ENCODE measurements at regions not wholly inside any gene's neighbourhood (a gene's known extent, or its start where the extent isn't known, plus 50 kb on each side); places are given as distances from the start of the nearest gene placed in this dataset.
A peak's percentile ranks its signal among the peaks of the same experiment; 100 is the strongest.

DNA sequence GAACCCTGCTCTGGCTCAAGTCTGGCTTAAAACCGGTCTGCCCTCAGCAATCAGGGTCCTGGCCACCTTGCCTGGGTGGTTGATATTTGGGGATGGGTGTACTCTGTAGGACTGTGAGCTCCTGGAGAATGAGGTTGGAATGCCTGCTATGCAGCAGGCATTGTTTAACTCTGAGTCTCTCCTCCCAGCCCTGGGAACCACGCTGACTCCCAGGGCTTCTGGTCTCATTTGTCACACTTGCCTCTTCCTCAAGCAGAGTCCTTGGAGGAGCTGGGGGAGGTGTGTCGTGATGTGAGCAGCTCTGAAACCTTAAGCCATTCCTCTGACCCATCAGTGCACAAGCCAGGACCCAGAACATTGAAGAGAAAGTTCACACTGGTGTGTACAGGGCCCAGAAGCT lies 340.1 kb downstream of the MN1 start:
- H3K27me3 ChIP-seq (ENCODE audit: control insufficient read depth in 1 of 2, insufficient read depth in 2 of 2, low read length in 2 of 2): peaks cover 0 to 3% of the 10 kb centered on the region in 2 donors

DNA sequence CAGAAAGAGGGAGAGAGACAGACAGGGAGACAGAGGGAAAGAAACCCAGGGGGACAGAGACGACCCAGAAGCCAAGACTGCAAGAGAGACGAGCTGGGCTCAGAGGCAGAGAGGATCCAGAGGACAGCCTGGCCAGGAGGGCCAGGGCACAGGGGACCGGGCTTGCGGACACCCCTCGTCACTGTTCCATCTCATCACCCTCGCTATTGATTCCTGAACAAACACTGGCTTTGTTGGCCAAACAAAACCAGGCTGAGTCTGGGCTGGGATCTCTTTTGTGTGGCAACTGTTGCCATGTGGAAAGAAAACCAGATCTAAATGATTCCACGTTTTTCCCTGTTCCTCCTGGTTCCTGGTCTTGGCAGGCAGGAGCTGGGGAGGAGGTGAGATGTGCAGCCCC lies 339.4 kb downstream of the MN1 start:
- Histone ChIP-seq H3K9me3 (ENCODE audit: control insufficient read depth in 2 of 2, low read length in 2 of 2) (peaks cover 3 to 11% of the 10 kb centered on the region in 2 donors), H3K36me3 (ENCODE audit: control insufficient read depth in 2 of 2, insufficient read depth in 2 of 2, low read length in 2 of 2) (no peaks in the 10 kb centered on the region), H3K4me1 (ENCODE audit: control insufficient read depth, insufficient read depth, low read length) (peaks cover 11% of the 10 kb centered on the region), H3K9ac (ENCODE audit: low read length in 2 of 2) (no peak overlapping the region), H3K27me3 (ENCODE audit: control insufficient read depth in 1 of 2, insufficient read depth in 2 of 2, low read length in 2 of 2) (peaks cover 0 to 3% of the 10 kb centered on the region in 2 donors), H3K4me3 (ENCODE audit: low read length in 2 of 2) (no peak overlapping the region), H3K27ac (ENCODE audit: low read length) (no peak overlapping the region)

More for the DNA sequence above, 340.1 kb downstream of the MN1 start:
- Histone ChIP-seq H3K9ac (ENCODE audit: low read length in 2 of 2) (no peak overlapping the region), H3K4me3 (ENCODE audit: low read length in 2 of 2) (no peak overlapping the region), H3K27ac (ENCODE audit: low read length) (no peak overlapping the region), H3K4me1 (ENCODE audit: control insufficient read depth, insufficient read depth, low read length) (peaks cover 10% of the 10 kb centered on the region), H3K36me3 (ENCODE audit: control insufficient read depth in 2 of 2, insufficient read depth in 2 of 2, low read length in 2 of 2) (no peaks in the 10 kb centered on the region), H3K9me3 (ENCODE audit: control insufficient read depth in 2 of 2, low read length in 2 of 2) (peaks cover 3 to 11% of the 10 kb centered on the region in 2 donors)

DNA sequence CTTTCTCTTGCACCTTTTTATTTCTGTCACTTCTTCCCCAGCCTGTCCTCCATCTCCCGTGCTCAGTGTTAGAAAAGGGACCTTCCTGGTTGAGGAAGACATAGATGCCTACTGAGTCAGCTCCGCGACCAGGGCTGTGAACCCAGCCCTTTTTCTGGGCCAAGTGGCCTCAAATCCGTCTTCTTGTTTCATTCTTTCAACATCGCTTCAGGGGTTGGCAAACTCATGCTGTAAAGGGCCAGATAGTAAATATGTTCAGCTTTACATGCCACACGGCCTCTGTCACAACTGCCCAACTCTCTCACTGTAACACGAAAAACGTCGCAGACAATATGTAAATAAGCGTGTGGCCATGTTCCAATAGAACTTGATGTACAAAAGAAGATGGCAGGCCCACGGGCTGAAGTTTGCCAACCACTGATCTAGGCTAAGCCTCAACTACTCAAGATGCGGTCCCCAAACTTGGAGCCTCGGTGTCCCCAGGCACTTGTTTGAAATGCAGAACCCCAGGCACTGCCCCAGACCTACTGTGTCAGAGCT lies 338.4 kb downstream of the MN1 start:
- H3K27ac ChIP-seq (ENCODE audit: low read length): no peak overlapping the region
- peaks cover 0 to 6% of the 10 kb centered on the region in 2 donors for H3K27me3 ChIP-seq (ENCODE audit: control insufficient read depth in 1 of 2, insufficient read depth in 2 of 2, low read length in 2 of 2)
- H3K9ac ChIP-seq (ENCODE audit: low read length in 2 of 2): no peak overlapping the region
- no peak overlapping the region for H3K4me3 ChIP-seq (ENCODE audit: low read length in 2 of 2)
- peaks cover 3 to 11% of the 10 kb centered on the region in 2 donors for H3K9me3 ChIP-seq (ENCODE audit: control insufficient read depth in 2 of 2, low read length in 2 of 2)
- no peaks in the 10 kb centered on the region for H3K36me3 ChIP-seq (ENCODE audit: control insufficient read depth in 2 of 2, insufficient read depth in 2 of 2, low read length in 2 of 2)
- H3K4me1 ChIP-seq (ENCODE audit: control insufficient read depth, insufficient read depth, low read length): peaks cover 13% of the 10 kb centered on the region

DNA sequence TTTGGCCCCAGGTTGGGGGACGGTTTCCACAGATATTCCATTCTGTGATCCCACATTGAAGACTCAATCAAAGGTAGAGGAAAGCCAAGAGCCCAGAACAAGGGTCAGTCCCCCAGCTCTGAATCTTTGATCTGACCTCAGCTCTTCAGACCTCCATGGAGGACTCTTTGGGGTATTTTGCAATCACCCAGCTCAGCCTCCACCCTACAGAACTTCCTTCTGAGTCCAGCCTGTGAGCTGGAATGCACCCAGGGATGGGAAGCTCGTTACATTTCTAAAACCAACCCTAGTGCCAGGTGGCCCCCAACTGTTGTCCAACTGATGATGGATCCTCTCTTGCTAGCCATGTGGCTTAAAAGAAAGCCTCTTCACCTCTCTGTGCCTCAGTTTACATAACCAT lies 335.3 kb downstream of the MN1 start:
- Histone ChIP-seq H3K4me3 (ENCODE audit: low read length in 2 of 2) (no peak overlapping the region), H3K27me3 (ENCODE audit: control insufficient read depth in 1 of 2, insufficient read depth in 2 of 2, low read length in 2 of 2) (peaks cover 0 to 5% of the 10 kb centered on the region in 2 donors), H3K4me1 (ENCODE audit: control insufficient read depth, insufficient read depth, low read length) (peaks cover 17% of the 10 kb centered on the region), H3K9me3 (ENCODE audit: control insufficient read depth in 2 of 2, low read length in 2 of 2) (peaks cover 3 to 9% of the 10 kb centered on the region in 2 donors), H3K9ac (ENCODE audit: low read length in 2 of 2) (no peak overlapping the region), H3K27ac (ENCODE audit: low read length) (no peak overlapping the region), H3K36me3 (ENCODE audit: control insufficient read depth in 2 of 2, insufficient read depth in 2 of 2, low read length in 2 of 2) (no peaks in the 10 kb centered on the region)

DNA sequence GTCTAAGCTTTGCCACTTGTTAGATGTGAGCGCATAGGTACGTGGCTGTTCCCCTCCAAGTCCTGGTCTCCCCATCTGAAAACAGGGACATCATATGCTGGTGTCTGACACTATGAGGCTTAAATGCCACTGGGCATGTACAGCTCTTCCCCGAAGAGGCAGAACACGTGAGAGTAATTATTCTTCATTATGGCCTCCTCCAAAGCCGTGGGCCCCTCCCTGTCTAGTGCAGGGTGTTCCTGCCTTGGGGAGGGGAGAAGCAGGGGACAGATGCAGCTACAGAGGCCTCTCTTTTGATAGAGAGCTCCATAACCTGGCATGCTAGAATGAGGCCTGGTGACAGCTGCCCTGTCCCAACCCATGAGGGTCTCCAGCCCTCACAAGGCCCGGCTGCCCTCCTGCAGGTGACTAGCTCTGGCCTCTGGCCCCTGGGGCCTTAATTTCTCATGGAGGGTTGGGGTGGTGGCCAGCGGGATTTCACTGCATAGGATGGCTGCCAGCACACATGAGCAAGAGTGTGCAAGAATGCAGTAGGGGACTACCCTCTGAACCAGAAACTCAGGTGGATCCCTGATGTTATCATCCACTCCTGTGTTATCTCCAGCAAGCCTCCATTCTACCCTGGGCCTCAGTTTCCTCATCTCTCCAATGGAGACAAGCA lies 334.6 kb downstream of the MN1 start:
- no peaks in the 10 kb centered on the region for H3K36me3 ChIP-seq (ENCODE audit: control insufficient read depth in 2 of 2, insufficient read depth in 2 of 2, low read length in 2 of 2)
- H3K9ac ChIP-seq (ENCODE audit: low read length in 2 of 2): no peak overlapping the region
- H3K27ac ChIP-seq (ENCODE audit: low read length): peak overlapping the region; percentile 41
- H3K27me3 ChIP-seq (ENCODE audit: control insufficient read depth in 1 of 2, insufficient read depth in 2 of 2, low read length in 2 of 2): peaks cover 0 to 5% of the 10 kb centered on the region in 2 donors
- peaks cover 12% of the 10 kb centered on the region for H3K4me1 ChIP-seq (ENCODE audit: control insufficient read depth, insufficient read depth, low read length)
- H3K4me3 ChIP-seq (ENCODE audit: low read length in 2 of 2): no peak overlapping the region
- H3K9me3 ChIP-seq (ENCODE audit: control insufficient read depth in 2 of 2, low read length in 2 of 2): peaks cover 3 to 9% of the 10 kb centered on the region in 2 donors

DNA sequence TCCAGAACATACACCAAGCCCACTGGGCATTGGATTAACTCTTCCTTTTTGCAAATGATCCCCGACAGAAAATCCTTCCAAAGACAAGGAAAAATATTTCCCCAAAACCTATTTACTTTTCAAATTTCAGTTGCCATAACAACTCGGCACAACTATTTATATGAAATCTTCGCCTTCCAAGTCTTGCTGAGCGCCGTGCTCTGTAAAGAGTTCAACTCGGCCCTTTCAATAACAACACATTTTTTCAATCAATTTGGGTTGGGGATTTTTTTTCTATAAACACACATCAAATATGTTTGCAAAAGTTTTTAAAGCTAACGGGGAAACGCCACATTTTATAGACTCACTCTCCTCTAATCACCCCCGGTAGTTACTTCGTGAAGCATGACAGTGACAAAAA lies 333.8 kb downstream of the MN1 start:
- Histone ChIP-seq H3K4me3 (ENCODE audit: low read length in 2 of 2) (no peak overlapping the region), H3K9ac (ENCODE audit: low read length in 2 of 2) (no peak overlapping the region), H3K27me3 (ENCODE audit: control insufficient read depth in 1 of 2, insufficient read depth in 2 of 2, low read length in 2 of 2) (peaks cover 0 to 5% of the 10 kb centered on the region in 2 donors), H3K4me1 (ENCODE audit: control insufficient read depth, insufficient read depth, low read length) (peaks cover 12% of the 10 kb centered on the region), H3K36me3 (ENCODE audit: control insufficient read depth in 2 of 2, insufficient read depth in 2 of 2, low read length in 2 of 2) (no peaks in the 10 kb centered on the region), H3K9me3 (ENCODE audit: control insufficient read depth in 2 of 2, low read length in 2 of 2) (peaks cover 3 to 9% of the 10 kb centered on the region in 2 donors), H3K27ac (ENCODE audit: low read length) (peak overlapping the region; percentile 41)

DNA sequence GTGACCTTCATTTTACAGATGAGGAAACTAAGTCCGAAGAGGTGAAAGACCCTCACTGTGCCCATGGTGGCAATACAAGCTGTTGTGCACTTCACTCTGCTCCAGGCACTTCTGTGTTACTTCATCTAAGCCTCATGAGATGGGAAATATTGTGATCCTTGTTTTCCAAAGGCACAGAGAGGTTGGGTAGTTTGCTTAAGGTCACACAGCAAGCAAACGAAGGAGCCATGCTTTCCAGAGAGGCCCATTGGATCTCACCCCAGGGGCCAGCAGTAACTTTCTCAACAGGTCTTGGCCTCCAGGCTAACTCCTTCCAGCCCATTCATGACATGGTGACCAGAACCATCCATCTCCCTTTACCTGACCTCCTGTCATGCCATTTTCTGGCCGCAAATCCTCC lies 332.8 kb downstream of the MN1 start:
- Histone ChIP-seq H3K4me1 (ENCODE audit: control insufficient read depth, insufficient read depth, low read length) (peaks cover 12% of the 10 kb centered on the region), H3K9ac (ENCODE audit: low read length in 2 of 2) (no peak overlapping the region), H3K4me3 (ENCODE audit: low read length in 2 of 2) (no peak overlapping the region), H3K36me3 (ENCODE audit: control insufficient read depth in 2 of 2, insufficient read depth in 2 of 2, low read length in 2 of 2) (no peaks in the 10 kb centered on the region), H3K27me3 (ENCODE audit: control insufficient read depth in 1 of 2, insufficient read depth in 2 of 2, low read length in 2 of 2) (peaks cover 0 to 5% of the 10 kb centered on the region in 2 donors), H3K9me3 (ENCODE audit: control insufficient read depth in 2 of 2, low read length in 2 of 2) (peaks cover 1 to 3% of the 10 kb centered on the region in 2 donors), H3K27ac (ENCODE audit: low read length) (no peak overlapping the region)

DNA sequence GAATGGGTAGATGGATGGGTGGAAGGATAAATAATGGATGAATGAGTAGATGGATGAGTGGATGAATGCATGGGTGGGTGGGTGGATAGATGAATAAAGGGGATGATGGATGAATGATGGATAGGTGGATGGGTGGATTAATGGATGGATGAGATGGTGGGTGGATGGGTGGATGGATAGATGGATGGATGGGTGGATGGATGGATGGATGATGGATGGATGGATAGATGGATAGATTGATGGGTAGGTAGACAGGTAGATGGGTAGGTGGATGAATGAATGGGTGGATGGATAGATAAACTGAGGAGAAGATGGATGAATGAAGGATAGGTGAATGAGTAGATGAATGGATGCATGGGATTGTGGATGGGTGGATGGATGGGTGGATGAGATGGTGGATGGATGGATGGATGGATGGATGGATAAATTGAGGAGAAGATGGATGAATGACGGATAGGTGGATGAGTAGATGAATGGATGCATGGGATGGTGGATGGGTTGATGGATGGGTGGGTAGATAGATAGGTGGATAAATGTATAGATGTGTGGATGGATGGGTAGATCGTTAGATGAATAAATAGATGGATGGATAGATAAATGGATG lies 331.3 kb downstream of the MN1 start:
- H3K4me3 ChIP-seq (ENCODE audit: low read length in 2 of 2): no peak overlapping the region
- no peaks in the 10 kb centered on the region for H3K36me3 ChIP-seq (ENCODE audit: control insufficient read depth in 2 of 2, insufficient read depth in 2 of 2, low read length in 2 of 2)
- no peak overlapping the region for H3K9ac ChIP-seq (ENCODE audit: low read length in 2 of 2)

DNA sequence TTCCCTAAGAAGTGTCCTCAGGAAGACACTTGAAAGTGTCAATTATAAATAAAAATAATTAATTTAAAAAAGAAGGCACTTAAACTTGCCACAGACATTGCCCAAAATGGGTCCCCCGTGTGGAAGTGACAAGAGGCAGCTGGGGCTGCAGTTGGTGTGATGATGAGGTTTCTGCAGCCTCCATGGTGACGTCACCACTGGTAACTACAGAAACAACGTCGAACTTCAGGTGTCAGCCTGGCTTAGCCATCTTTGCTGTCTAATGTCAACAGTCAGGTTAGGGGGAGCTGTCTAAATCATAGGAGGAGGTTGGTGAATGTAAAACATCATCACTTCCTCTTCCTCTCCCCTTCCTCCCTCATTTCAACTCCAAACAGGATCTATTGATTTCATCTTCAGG lies 328.6 kb downstream of the MN1 start:
- Histone ChIP-seq H3K9ac (ENCODE audit: low read length in 2 of 2) (no peak overlapping the region), H3K36me3 (ENCODE audit: control insufficient read depth in 2 of 2, insufficient read depth in 2 of 2, low read length in 2 of 2) (no peaks in the 10 kb centered on the region)

More for the DNA sequence above, 331.3 kb downstream of the MN1 start:
- no peaks in the 10 kb centered on the region for H3K9me3 ChIP-seq (ENCODE audit: control insufficient read depth in 2 of 2, low read length in 2 of 2)
- peaks cover 0 to 5% of the 10 kb centered on the region in 2 donors for H3K27me3 ChIP-seq (ENCODE audit: control insufficient read depth in 1 of 2, insufficient read depth in 2 of 2, low read length in 2 of 2)
- no peak overlapping the region for H3K27ac ChIP-seq (ENCODE audit: low read length)
- peaks cover 12% of the 10 kb centered on the region for H3K4me1 ChIP-seq (ENCODE audit: control insufficient read depth, insufficient read depth, low read length)

DNA sequence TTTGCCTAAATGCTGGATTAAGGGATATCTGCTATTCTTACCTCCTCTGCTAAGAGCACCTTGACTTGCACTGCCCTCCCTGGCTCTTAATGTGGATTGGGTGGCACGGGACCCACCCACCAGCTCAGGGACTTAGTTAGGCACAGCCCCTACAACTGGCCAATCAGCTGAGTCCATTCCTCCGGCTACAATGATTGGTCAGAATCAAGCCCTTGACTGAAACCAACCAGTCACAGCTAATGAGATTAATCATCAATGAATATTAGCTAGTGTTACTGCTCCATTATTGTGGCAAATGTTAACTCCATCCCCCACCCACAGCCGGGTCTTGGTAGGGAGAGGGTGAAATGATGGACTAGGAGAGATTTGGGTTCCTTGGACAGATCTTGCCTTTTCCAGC lies 328.0 kb downstream of the MN1 start:
- Histone ChIP-seq H3K36me3 (ENCODE audit: control insufficient read depth in 2 of 2, insufficient read depth in 2 of 2, low read length in 2 of 2) (no peaks in the 10 kb centered on the region), H3K4me1 (ENCODE audit: control insufficient read depth, insufficient read depth, low read length) (peaks cover 4% of the 10 kb centered on the region), H3K27ac (ENCODE audit: low read length) (no peak overlapping the region), H3K27me3 (ENCODE audit: control insufficient read depth in 1 of 2, insufficient read depth in 2 of 2, low read length in 2 of 2) (peaks cover 0 to 5% of the 10 kb centered on the region in 2 donors), H3K4me3 (ENCODE audit: low read length in 2 of 2) (no peak overlapping the region), H3K9me3 (ENCODE audit: control insufficient read depth in 2 of 2, low read length in 2 of 2) (no peaks in the 10 kb centered on the region), H3K9ac (ENCODE audit: low read length in 2 of 2) (no peak overlapping the region)

More for the DNA sequence above, 328.6 kb downstream of the MN1 start:
- no peaks in the 10 kb centered on the region for H3K9me3 ChIP-seq (ENCODE audit: control insufficient read depth in 2 of 2, low read length in 2 of 2)
- H3K27me3 ChIP-seq (ENCODE audit: control insufficient read depth in 1 of 2, insufficient read depth in 2 of 2, low read length in 2 of 2): peaks cover 0 to 5% of the 10 kb centered on the region in 2 donors
- H3K4me3 ChIP-seq (ENCODE audit: low read length in 2 of 2): no peak overlapping the region
- H3K27ac ChIP-seq (ENCODE audit: low read length): no peak overlapping the region
- H3K4me1 ChIP-seq (ENCODE audit: control insufficient read depth, insufficient read depth, low read length): peaks cover 7% of the 10 kb centered on the region

DNA sequence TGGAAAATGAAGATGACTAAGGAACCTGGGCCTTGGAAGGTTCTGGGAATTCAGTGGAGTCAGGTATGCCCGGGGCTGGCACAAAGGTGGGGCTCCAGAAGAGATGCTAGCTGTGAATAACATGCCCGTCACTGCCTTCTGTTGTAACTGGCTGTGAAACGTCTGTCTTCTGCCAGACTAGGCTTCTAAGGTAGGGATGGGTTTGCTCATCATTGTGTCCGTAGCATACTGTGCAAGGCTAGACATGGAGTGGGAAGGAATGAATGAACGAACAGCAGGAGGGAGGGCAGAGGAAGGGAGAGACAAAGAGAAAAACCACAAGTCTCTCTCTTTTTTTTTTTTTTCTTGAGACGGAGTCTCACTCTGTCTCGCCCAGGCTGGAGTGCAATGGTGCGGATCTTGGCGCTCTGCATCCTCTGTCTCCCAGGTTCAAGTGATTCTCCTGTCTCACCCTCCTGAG lies 327.4 kb downstream of the MN1 start:
- H3K4me1 ChIP-seq (ENCODE audit: control insufficient read depth, insufficient read depth, low read length): no peaks in the 10 kb centered on the region
- H3K9me3 ChIP-seq (ENCODE audit: control insufficient read depth in 2 of 2, low read length in 2 of 2): no peaks in the 10 kb centered on the region
- peaks cover 0 to 5% of the 10 kb centered on the region in 2 donors for H3K27me3 ChIP-seq (ENCODE audit: control insufficient read depth in 1 of 2, insufficient read depth in 2 of 2, low read length in 2 of 2)
- H3K9ac ChIP-seq (ENCODE audit: low read length in 2 of 2): no peak overlapping the region
- H3K27ac ChIP-seq (ENCODE audit: low read length): no peak overlapping the region
- no peak overlapping the region for H3K4me3 ChIP-seq (ENCODE audit: low read length in 2 of 2)
- no peaks in the 10 kb centered on the region for H3K36me3 ChIP-seq (ENCODE audit: control insufficient read depth in 2 of 2, insufficient read depth in 2 of 2, low read length in 2 of 2)

Measured in stomach smooth muscle (tissue), 2 donors.